ENCODE measurements at regions not wholly inside any gene's neighbourhood (a gene's known extent, or its start where the extent isn't known, plus 50 kb on each side); places are given as distances from the start of the nearest gene placed in this dataset.

DNA sequence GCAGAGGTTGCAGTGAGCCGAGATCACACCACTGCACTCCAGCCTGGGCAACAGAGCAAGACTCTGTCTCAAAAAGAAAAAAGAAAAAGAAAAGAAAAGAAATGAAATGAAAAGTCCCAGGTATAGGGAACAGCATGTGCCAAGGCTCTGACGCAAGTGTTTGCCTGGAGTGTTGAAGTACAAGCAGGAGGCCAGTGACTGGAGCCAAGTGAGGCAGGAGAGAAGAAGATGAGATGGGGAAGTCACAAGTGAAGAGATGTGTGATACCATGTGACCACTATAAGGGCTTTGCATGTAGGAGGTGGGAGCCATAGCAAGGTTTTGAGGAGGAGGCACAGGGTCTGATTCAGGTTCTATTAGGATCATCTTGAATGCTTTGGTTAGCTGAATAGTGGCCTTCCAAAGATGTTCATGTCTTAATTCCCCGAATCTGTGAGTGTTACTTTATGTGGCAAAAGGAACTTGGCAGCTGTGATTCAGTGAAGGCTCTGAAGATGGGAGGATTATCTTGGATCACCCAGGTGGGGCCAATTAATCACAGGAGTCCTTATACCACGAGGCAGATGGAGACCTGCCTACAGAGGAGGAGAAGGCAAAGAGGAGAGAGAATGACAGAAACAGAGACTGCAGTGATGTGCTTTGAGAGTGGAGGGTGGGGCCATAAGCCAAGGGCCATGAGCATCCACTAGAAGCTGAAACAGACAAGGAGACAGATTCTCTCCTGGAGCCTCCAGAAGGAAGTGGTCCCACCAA lies 91.1 kb upstream of the PTPN1 start:
- TF ChIP-seq POLR2A (IDR thresholded peaks at IDR 0.05; ENCODE audit: extremely low read depth, insufficient read length) = no peak
- TF ChIP-seq, protein P1, sequence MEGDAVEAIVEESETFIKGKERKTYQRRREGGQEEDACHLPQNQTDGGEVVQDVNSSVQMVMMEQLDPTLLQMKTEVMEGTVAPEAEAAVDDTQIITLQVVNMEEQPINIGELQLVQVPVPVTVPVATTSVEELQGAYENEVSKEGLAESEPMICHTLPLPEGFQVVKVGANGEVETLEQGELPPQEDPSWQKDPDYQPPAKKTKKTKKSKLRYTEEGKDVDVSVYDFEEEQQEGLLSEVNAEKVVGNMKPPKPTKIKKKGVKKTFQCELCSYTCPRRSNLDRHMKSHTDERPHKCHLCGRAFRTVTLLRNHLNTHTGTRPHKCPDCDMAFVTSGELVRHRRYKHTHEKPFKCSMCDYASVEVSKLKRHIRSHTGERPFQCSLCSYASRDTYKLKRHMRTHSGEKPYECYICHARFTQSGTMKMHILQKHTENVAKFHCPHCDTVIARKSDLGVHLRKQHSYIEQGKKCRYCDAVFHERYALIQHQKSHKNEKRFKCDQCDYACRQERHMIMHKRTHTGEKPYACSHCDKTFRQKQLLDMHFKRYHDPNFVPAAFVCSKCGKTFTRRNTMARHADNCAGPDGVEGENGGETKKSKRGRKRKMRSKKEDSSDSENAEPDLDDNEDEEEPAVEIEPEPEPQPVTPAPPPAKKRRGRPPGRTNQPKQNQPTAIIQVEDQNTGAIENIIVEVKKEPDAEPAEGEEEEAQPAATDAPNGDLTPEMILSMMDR (IDR thresholded peaks at IDR 0.05; ENCODE audit: low read depth, low read length) = no peak
- TF ChIP-seq, protein P2, sequence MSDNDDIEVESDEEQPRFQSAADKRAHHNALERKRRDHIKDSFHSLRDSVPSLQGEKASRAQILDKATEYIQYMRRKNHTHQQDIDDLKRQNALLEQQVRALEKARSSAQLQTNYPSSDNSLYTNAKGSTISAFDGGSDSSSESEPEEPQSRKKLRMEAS (IDR thresholded peaks at IDR 0.05; ENCODE audit: low read depth, low read length) = no peak

All from NB4 (cell line).